Suppressor macrophage treated with lipopolysaccharide for 1 hour (primary cell): ENCODE measurements at regions not wholly inside any gene's neighbourhood (a gene's known extent, or its start where the extent isn't known, plus 50 kb on each side); places are given as distances from the start of the nearest gene placed in this dataset.
"Not testable (repeated sequence)": the region's sequence is repeated elsewhere in the genome, so short reads cannot be mapped to it uniquely, and the experiment has no call there.

Experiments used
- DNase-seq, 3 donors: peaks; one replicate each; pipeline ENCODE4 v3.0.0-alpha.2; 2020 to 2022

DNA sequence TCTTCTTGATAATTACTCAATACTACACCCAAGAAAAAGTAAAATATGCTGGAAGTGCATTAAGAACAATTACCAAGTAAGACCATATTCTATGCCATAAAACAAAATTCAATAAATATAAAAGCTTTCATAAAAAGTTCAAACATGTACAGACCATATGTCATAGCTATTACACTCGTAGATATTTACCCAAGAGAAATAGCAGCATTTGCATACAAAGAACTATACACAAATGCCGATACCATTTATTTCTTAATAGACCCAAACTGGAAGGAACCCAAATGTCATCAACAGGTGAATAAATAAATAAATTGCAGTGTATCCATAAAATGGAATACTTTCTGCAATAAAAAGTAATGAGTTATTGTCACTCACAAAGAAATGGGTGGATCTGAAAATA lies 78.3 kb upstream of the SLC16A7 start:
- DNase-seq = no peak

GRCh38 chr12:59500915-59501314 lies 94.9 kb upstream of the SLC16A7 start:
- no peak for DNase-seq

- DNase-seq = no peak
Measured at GRCh38 chr12:59500335-59500734, 95.5 kb upstream of the SLC16A7 start.

DNA sequence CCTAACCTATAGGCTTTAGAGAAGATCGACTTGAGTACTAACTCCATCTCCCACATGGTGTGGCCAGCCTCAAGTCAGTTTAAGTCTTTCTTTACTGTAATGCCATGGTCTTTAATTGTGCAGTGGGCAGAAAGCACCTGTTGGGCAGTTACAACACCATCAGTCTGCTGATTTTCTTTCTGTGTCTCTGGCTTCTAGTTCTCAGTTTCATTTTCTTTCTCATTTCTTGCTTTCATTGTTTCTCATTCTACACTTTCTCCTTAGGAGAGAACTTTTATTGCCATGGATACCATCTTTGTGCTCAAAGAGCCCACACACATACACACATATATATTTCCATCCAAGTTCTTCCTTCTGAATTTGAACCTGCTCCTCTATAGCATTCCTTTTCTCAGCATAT lies 96.1 kb upstream of the SLC16A7 start:
- DNase-seq = no peak

DNA sequence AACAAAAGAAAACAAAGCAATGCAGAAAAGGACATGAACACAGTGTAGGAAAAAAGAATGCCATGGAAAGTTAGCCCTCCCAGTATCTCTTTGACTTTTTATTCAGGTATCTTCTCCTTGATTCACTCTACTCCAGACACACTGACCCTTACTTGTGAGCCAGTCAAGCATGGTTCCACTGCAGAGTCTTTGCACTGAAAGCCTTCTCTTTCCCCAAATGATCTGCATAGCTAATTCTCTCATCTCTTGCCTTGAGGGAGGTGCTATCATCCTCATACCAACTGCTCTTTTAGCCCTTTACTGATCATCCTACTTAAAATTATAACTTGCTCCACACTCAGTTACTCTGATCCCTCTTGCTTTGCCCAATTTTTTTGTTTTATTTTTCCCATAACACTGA lies 101.2 kb upstream of the SLC16A7 start:
- no peak for DNase-seq

DNA sequence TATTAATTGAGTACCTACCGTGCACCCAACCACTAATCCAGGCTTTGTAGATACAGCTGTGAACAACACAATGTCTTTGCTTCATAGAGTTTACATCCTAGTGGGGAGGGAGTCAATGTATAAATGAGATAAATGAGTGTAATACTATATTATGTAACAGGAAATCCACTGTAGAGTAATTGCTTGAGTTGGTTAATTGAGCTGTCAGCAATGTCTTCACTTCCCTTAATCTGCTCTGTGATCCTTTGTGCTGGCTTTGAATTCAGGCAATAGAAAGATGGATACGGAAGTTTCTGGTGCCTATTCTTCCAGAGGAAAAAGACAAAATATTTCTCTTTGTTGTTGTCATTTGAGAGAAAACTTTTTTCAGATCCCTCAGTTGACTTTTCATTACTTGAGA lies 104.0 kb upstream of the SLC16A7 start:
- peak in 2 of 3 donors; percentile 45 to 53 for DNase-seq

GRCh38 chr12:59486827-59487226 lies 109.0 kb upstream of the SLC16A7 start:
- DNase-seq = no peak

- DNase-seq = peak in 2 of 3 donors; percentile 31 to 38
Measured at GRCh38 chr12:59484575-59484974, 111.3 kb upstream of the SLC16A7 start.

DNA sequence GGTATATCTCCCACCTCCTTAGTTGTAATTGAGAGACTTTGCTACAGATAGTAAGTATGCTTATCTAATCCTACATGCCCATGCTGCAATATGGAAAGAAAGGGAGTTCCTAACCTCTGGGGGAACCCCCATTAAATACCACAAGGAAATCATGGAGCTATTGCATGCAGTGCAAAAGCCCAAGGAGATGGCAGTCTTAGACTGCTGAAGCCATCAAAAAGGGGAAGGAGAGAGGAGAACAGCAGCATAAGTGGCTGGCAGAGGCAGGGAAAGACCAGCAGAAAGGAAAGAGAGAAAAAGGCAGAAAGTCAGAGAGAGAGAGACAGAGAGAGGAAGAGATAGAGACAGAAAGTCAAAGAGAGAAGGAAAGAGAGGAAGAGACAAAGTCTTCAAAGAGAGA lies 121.6 kb upstream of the SLC16A7 start:
- DNase-seq = peak; percentile 51 to 77 (median 61)

- DNase-seq = peak; percentile 82 to 94 (median 90)
Measured at GRCh38 chr12:59472273-59472672, 123.6 kb upstream of the SLC16A7 start.

- no peak for DNase-seq
Measured at GRCh38 chr12:59459966-59460660, 135.7 kb upstream of the SLC16A7 start.

GRCh38 chr12:59453475-59453874 lies 142.4 kb upstream of the SLC16A7 start:
- DNase-seq = no peak

GRCh38 chr12:59452746-59453145 lies 143.1 kb upstream of the SLC16A7 start:
- no peak for DNase-seq

DNA sequence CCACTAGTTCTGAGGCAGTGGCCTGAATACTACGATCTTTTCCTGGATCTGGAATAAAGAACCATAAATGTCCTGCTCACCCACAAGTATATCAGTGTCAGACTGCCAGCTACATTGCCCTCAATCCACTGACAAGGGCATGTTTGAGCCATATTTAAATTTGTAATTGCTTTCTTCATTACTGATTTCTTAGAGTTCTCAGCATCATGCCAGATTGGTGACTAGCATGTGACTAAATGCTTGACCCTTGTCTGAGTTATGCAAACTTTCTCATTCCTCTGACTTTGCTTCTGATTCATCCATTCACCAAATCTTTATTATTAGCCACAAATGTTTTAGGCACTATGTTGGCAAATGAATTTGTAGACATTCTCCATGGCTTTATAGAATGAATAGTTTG lies 143.6 kb upstream of the SLC16A7 start:
- peak in 1 of 3 donors; percentile 10 for DNase-seq

DNA sequence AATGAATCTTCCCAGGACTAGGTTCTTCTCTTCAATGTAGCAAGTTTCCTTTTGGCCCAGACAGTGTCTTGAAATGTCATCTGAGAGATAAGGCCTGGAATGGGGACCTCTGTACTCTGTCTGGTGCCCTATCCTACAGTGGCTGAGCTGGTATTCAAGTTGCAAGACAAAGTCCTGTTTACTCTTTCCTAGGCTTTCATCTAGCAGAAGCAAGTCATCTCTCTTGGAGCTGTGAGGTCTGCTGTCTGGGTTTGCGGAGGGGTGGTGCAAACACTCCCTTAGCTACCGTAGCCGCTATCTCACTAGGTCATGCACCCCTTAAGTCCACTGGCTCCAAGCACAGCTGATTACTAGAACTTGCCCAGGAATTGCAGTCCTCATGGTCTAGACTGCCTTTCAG lies 149.7 kb upstream of the SLC16A7 start:
- DNase-seq = no peak

DNA sequence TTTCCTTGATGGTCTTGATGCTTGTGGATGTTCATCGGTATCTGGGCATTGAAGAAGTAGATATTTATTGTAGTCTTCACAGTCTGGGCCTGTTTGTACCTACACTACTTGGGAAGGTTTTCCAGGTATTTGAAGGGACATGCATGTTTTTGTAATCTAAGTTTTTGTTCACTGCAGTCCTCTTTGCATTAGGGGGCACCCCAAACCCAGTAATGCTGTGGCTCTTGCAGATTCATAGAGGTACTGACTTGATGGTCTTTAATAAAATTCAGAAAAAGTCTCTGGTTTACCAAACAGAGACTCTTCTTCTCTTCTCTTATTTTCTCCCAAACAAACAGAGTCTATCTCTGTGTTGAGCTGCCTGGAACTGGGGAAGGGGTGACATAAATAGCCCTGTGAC lies 150.9 kb upstream of the SLC16A7 start:
- DNase-seq = peak in 2 of 3 donors; percentile 25 to 33

DNA sequence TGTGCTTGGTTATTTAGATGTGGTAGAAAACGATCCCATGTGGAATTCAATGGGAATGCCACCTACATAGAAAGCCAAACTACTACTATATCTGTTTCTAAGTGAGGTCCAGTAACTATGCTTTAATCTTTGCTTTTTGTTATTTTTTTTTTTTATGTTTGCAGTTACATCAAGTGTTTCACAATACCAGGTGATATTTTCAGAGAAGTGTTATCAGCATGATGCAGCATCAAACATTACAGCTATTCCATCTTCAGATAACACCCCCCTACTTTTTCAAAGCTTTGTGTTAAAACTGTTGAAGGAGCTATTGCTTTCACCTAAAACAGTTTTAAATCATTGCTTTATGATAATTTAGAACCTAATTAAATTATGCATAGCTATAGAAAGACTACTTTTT lies 163.8 kb upstream of the SLC16A7 start:
- no peak for DNase-seq

DNA sequence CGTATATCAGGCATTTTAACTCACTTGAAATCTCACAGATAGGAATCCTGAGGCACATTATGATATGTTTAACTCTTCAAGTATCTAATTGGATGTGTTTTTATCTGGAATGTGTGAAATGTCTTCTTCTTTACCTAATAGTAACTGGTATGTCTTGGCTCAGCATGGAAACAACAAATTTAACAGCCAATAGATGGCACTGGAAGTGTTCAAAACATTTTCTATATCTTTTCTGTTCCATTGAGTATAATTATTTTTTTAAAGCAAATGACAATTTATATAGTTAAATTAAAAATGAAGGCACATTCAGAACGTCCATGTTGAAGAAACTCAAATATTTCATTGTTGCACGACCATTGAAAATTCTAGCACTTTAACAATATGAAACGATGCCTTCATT lies 164.6 kb upstream of the SLC16A7 start:
- DNase-seq = peak in 2 of 3 donors; percentile 22 to 24

DNA sequence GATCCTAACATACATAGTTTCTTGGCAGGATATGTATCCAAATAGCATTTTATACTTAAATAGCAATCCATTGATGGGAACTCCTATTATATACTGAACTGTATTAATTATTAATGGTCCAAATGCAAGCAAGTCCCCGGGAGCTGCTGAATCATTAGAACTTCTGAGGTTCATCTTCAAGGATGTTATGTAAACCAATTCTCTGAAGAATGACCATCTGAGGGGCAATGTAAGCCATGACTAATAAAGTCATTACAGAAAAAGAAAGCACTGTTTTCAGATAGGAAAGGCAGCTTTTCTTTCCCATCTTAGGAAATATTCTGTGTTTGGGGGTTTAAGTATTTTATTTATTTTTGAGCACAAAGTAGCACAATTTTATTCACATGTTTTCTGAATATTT lies 166.1 kb upstream of the SLC16A7 start:
- no peak for DNase-seq

DNA sequence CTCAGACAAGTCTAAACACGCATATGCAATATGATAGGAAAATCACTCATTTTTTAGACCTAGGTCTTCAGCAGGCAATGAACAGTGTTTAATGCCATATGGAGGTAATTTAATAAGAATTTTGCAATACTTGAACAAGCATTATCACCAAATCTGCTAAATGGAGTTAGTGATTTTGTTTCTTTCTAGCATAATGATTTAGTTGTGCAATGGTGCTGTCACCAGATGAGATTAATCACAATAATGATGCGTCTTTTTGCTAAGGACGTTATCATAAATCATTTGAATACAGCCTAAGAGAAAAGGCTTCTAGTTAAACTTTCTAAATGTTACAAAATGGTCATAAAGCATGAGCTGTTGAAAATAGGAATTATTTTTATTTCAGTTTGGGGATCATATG lies 170.0 kb upstream of the SLC16A7 start:
- DNase-seq = no peak

DNA sequence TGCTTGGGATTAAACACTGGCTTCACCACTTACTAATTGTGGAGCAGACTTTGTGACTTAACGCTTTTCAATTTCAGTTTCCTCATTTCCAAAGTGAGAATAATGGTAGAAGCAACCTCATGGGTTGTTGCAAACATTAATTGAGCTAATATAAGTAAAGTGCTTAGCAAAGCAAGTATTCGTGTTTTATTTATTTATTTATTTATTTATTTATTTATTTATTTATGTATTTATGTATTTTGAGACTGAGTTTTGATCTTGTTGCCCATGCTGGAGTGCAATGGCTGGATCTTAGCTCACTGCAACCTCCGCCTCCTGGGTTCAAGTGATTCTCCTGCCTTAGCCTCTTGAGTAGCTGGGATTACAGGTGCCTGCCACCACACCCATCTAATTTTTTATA lies 171.2 kb upstream of the SLC16A7 start:
- DNase-seq = not testable (repeated sequence)

- DNase-seq = no peak
Measured at GRCh38 chr12:59414051-59414450, 181.8 kb upstream of the SLC16A7 start.

DNA sequence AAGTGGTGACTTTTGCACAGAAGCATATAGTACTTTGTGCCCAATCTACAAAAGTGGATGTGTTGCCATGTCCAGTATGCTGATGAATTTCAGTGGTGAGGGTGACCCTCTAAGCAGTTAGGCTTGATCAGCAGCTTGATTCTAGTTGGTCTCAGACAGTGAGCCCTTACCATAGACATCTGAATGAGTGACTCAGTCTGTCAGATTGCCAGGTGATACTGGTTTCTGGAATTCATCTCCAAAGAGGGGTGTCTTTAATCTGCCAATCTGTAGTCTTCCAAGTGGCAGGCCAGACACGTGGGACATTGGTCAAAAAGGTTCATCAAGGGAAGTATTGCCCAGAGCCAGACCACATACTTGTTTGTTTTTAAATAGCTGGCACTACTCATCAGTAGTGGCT lies 187.4 kb upstream of the SLC16A7 start:
- no peak for DNase-seq

- DNase-seq = no peak
Measured at GRCh38 chr12:59407799-59408198, 188.0 kb upstream of the SLC16A7 start.

DNA sequence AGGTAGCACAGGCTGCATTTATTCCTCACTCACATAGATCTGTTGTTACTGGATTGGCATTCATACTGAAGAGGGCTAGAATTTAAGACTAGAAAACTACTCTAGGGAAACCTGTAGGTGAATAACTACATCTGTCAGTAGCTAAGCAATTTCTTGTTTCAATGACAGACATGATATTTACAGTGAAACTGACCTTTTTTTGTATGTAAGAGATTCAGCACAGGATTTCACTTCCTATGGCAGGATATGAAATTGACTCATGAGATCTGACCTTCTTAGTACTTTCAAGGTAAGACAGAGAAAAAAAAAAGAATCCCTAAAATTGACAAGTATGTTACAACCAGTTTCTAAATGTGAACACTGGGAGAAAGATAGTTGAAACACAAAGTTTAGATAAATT lies 189.8 kb upstream of the SLC16A7 start:
- no peak for DNase-seq
